GM19452 (cell line): ENCODE measurements at regions not wholly inside any gene's neighbourhood (a gene's known extent, or its start where the extent isn't known, plus 50 kb on each side); places are given as distances from the start of the nearest gene placed in this dataset.

Experiments used
- ATAC-seq: cut with Tn5 transposase; IDR thresholded peaks from one replicate; pipeline ENCODE4 v1.9.1; 2021; ENCODE audit not compliant: unreplicated experiment

DNA sequence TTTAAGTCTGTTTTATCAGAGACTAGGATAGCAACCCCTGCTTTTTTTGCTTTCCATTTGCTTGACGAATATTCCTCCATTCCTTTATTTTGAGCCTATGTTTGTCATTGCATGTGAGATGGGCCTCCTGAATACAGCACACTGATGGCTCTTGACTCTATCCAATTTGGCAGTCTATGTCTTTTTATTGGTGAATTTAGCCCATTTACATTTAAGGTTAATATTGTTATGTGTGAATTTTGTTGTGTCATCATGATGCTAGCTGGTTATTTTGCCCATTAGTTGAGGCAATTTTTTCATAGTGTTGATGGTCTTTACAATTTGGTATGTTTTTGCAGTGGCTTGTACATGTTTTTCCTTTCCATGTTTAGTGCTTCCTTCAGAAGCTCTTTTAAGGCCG is 50.7 kb upstream of the PDE4B start:
- ATAC-seq: no peak
